NCI-H2171 treated with DMSO at 0.1 percent for 48 hours (cell line): ENCODE measurements at regions not wholly inside any gene's neighbourhood (a gene's known extent, or its start where the extent isn't known, plus 50 kb on each side); places are given as distances from the start of the nearest gene placed in this dataset.
A peak's percentile ranks its signal among the peaks of the same experiment; 100 is the strongest.

Experiments used
- DNase-seq: peaks from one replicate; lab custom pipeline; 2025; lab: John Stamatoyannopoulos, UW

GRCh38 chr2:66721776-66722175 is 286.9 kb downstream of the MEIS1 start:
- DNase-seq: no peak

DNA sequence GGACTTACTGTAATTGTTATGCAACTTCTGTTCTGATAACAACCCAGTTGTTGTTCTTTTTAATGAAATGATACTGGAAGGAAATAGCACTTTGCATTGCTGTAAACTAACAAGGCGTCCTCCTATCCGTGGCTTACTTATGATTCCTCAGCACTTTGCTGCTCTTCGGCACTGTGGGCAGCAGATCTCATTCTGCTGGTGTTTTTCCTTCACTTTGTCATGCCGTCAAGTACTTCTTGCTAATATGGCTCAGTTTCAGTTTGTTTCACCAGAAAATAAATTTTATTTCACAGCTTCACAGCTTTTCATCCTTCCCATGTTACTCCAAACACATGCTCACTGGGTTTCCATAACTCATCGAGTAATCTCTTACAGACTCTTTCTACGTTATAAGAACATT is 289.3 kb downstream of the MEIS1 start:
- DNase-seq: no peak

DNA sequence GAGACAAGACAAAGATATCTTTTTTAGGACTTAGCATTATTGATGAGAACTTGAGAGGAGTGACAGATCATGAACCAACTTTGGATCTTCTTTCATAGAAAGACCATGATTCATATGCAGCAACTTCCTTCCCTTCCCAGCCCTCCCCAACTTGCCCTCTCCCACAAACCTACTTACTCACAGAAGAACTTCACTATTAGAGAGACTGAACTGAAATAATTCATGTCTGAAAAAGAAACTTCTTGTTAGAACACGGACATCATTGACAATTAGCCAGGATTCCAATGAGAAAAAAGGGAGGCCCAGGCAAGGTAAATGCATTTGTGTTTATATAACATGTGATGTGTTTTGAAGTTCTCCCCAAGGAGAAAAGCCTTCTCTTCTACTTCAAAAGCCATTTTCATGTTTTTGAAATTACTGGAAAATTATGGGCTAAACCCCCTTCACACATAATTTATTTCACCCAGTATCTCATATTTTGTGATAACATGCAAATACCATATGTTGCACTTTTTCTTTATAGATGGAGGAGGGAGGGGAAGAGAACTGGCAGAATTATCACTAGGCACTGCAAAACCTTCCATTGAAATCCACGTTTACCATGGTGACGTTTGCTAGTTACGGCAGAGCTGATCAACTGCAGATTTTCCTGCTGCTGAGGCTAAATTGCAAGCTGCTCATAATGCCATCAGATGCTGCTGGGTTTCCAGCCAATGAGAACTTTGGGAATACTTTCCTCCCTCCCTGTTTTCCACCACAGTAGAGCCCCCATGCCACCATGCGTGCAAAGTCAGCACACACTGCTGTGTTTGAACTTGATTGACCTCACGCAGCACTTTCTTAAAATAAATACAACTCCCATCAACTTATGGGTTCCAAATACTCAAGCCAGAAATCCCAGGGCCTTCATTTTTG is 294.7 kb downstream of the MEIS1 start:
- DNase-seq: no peak

- DNase-seq: no peak
Observed at GRCh38 chr2:66730441-66730840, 295.5 kb downstream of the MEIS1 start.

- DNase-seq: peak; percentile 64
Observed at GRCh38 chr2:66733364-66733999, 298.6 kb downstream of the MEIS1 start.

- no peak for DNase-seq
Observed at GRCh38 chr2:66748939-66749338, 314.0 kb downstream of the MEIS1 start.

DNA sequence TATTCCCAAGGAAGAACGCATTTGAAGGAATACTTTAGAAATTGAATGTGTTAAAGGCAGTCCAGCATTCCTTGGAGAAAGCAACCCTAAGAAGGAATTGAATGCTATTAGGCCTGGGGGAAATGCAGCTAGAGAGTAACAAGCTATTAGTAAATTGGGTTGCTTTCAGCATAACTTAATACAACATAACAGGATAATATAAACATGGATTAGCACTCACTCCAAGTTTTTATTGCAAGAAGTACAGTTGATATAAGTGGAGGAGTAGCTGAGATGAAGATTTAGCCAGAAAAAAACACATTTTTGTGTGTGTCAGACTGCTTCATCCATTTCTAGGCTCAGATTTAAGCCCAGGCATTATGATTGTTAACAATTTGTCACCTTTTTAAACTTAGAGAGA is 314.6 kb downstream of the MEIS1 start:
- no peak for DNase-seq

GRCh38 chr2:66753257-66753656 is 318.3 kb downstream of the MEIS1 start:
- DNase-seq: no peak

- peak; percentile 11 for DNase-seq
Observed at GRCh38 chr2:66753660-66754059, 318.7 kb downstream of the MEIS1 start.

DNA sequence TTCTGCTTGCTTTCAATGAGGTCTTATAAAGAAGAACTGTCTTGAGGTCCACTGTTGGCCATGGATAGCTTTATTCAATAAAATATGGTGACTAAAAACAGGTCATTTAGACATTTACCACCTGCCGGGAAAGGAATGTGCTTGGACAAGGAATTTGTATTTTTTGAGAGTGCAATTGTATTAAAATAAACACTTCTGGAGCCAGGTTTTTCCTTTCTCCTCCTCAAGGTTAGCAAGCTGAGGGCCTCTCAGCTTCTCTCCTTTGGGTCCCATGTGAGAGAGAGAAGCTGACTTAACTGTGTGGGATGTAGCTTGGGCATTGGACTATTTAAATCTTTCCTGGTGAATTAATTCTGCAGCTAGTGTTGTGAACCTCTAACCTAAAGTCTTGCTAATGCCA is 321.0 kb downstream of the MEIS1 start:
- DNase-seq: no peak

DNA sequence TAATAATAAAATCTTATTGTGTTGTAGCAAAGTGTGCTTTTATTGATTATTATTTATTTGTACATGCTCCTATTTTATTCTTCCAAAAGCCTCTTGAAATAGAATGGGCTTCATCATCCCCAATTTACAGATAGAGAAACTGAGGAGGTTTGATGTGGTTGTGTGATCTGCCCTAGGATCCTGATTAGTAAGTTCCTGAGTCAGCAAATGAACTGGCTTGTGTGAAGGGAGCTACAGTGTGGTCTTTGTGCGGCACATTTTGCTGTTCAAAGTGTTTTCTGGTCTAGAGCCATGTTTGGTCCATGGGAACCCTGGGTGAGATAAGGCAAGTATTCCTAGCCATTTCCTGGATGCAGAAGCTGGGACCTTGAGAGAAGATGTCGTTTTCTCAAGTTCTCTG is 326.9 kb downstream of the MEIS1 start:
- DNase-seq: no peak

GRCh38 chr2:66762761-66763160 is 327.8 kb downstream of the MEIS1 start:
- no peak for DNase-seq

GRCh38 chr2:66766582-66766981 is 331.7 kb downstream of the MEIS1 start:
- DNase-seq: no peak

GRCh38 chr2:66771359-66771976 is 336.5 kb downstream of the MEIS1 start:
- peak; percentile 33 for DNase-seq

DNA sequence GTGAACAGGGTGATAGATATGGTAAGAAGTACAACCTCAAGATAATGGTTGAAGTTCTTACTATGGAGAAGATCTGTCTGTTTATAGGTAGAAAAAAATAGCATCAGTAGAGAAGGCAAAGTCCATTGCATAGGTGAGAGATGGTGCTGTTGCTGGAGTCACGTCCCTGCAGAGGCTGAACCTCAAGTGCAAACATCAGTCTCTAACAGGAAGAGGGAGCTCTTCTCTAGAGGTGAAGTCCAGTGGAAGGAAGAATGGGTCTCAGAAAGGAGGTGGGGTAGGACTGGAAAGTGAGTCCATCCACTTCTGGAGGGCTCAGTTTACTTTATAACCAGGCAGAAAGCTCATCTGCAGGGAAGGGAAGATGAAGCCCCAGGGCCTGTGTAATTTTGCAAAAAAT is 337.7 kb downstream of the MEIS1 start:
- no peak for DNase-seq

DNA sequence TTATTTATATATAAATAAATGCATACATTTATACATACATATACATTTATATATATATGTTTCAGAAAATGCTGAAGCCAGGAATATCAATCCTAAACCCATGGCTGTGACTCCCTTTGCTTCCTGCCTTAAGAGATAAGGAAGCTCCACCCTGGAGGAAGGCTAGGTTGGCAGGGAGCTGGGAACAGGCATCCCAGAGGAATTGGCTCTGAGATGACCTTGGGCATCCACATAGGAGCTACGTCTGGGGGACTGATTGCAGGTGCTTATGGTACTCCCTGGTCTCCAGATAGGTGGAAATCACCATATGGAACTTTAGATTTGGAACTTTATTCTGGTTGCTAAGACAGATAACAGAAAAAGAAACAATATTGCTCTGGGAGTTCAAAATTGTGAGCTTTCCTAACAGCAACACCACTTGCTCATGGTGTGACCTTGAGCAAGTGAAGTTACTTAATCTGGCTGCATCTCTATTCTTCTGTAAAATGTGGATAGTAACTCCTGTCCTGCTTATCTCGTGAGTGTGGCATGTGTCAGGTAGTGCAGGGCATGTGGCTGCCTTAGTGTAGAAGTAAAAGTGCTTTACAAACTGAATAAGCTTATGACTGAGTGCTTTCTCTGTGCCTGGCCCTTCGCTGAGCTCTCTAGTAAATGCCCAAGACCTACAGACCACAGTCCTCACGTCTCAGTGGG is 341.0 kb downstream of the MEIS1 start:
- DNase-seq: no peak

DNA sequence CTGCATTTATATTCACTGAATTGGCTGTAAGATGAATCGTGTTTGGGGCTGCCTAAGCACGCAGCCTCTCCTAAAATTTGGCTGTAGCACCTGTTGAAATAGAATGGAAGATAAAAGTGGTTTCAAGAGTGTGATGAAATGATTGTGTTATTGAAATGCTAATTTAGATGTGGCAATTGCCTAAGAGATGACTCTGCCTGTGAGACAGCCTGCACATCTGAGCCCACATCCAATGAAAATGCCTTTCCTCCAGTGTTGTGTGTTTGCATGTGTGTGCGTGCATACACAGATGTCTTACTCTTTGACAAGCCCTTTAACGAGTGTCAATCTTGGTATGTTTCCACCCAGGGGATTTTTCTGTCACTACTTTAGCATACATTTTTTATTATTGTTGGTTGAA is 346.9 kb downstream of the MEIS1 start:
- peak; percentile 9 for DNase-seq

- no peak for DNase-seq
Observed at GRCh38 chr2:66782780-66783361, 347.9 kb downstream of the MEIS1 start.

DNA sequence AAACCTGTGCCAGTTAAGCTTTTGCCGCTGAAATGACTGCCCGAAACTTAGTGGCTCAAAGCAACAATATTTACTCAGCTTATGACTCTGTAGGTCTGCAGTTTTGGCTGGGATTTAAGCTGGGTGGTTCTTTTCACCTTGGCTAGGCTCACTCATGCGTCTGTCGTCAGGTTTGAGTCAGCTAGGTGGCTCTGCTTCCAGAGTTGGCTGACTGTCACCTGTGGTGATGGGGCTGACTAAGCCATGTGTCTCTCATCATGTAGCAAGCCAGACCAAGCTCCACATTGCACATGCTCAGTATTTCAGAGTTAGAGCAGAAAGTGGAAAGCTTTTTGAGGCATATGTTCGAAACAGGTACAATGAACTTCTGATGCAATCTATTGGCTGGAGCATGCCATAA is 354.8 kb downstream of the MEIS1 start:
- DNase-seq: no peak

- no peak for DNase-seq
Observed at GRCh38 chr2:66790651-66791181, 355.8 kb downstream of the MEIS1 start.

GRCh38 chr2:66794070-66794469 is 359.1 kb downstream of the MEIS1 start:
- DNase-seq: no peak

GRCh38 chr2:66794551-66794950 is 359.6 kb downstream of the MEIS1 start:
- no peak for DNase-seq
